GM10266 (cell line): ENCODE measurements at regions not wholly inside any gene's neighbourhood (a gene's known extent, or its start where the extent isn't known, plus 50 kb on each side); places are given as distances from the start of the nearest gene placed in this dataset.

Source experiments
- DNase-seq: peaks from one replicate; pipeline ENCODE4 v3.0.0; 2012; ENCODE audit errors: extremely low spot score
- TF ChIP-seq, protein P1 (sequence below): IDR thresholded peaks from 2 replicates; pipeline ENCODE4 v1.5.1; 2012; ENCODE audit warnings: mild to moderate bottlenecking, low read depth; ENCODE audit not compliant: control insufficient read depth, insufficient read depth; ENCODE audit errors: missing control alignments

- DNase-seq = no peak
These were observed 520.5 kb upstream of the ZEB2 start for GRCh38 chr2:145040433-145040832.

GRCh38 chr2:145038041-145038525 is 518.2 kb upstream of the ZEB2 start:
- DNase-seq = no peak
- TF ChIP-seq, protein P1, sequence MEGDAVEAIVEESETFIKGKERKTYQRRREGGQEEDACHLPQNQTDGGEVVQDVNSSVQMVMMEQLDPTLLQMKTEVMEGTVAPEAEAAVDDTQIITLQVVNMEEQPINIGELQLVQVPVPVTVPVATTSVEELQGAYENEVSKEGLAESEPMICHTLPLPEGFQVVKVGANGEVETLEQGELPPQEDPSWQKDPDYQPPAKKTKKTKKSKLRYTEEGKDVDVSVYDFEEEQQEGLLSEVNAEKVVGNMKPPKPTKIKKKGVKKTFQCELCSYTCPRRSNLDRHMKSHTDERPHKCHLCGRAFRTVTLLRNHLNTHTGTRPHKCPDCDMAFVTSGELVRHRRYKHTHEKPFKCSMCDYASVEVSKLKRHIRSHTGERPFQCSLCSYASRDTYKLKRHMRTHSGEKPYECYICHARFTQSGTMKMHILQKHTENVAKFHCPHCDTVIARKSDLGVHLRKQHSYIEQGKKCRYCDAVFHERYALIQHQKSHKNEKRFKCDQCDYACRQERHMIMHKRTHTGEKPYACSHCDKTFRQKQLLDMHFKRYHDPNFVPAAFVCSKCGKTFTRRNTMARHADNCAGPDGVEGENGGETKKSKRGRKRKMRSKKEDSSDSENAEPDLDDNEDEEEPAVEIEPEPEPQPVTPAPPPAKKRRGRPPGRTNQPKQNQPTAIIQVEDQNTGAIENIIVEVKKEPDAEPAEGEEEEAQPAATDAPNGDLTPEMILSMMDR = no peak

More at GRCh38 chr2:145040433-145040832, 520.5 kb upstream of the ZEB2 start:
- TF ChIP-seq, protein P1 = no peak

- TF ChIP-seq, protein P1 = no peak
- DNase-seq = no peak
These were observed 516.6 kb upstream of the ZEB2 start for GRCh38 chr2:145036421-145037011.

DNA sequence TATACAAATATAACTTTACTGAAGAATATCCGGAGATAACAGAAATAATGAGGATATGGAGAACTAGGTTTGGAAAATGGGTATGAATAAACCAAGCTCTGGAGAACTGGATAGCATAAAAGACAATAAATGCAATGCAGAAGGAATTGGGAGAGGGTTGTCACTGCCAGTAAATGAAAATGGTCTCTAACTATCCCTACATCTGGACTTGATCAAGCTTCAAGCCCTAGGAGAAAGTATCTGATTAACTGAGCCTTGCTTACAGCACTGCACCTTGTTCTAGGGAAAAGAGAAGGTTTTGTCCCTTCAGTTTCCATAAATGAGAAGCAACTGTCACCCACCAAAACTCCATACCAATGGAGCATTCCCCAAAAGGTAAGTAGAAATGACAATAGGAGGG is 514.6 kb upstream of the ZEB2 start:
- no peak for DNase-seq
- TF ChIP-seq, protein P1 = no peak

DNA sequence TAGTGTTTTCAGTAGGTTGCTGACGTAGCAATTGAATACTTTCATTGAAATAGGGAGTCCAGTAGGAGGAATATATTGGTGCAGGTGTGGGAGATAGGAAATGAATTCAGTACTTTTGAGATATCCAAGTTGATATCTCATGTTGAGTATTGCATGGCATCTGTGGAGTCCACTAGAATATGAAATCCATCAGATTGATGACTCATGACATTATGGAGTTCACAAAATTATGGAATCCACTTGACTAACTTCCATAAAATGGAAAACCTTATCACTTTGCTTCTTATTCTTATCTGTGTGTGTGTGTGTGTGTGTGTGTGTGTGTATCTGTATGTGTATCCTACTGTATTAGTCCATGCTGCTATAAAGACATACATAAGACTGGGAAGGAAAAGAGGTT is 513.5 kb upstream of the ZEB2 start:
- TF ChIP-seq, protein P1 = no peak
- DNase-seq = no peak

DNA sequence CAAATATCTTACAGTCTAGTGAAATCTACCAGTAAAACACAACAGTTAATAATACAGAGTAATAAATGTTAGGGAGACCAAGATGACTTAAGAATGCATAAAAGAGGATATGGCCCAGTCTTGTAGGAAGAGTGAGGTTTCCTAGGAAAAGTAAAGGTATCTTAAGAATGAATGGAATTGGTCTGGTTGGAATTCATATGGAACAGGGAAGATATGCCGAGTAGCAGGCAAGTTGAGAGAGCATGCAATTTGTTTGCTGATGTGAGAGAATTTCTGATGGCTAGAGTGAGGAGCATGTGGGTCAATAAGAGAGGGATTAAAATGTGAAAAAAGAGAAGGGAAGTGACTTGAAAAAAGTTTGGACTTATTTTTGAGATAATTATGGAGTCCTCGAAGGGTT is 512.9 kb upstream of the ZEB2 start:
- no peak for DNase-seq
- TF ChIP-seq, protein P1 = no peak

GRCh38 chr2:145029873-145030272 is 510.0 kb upstream of the ZEB2 start:
- DNase-seq = no peak
- TF ChIP-seq, protein P1 = no peak
